H1 (cell line): ENCODE measurements at regions not wholly inside any gene's neighbourhood (a gene's known extent, or its start where the extent isn't known, plus 50 kb on each side); places are given as distances from the start of the nearest gene placed in this dataset.

Source experiments
- CTCF ChIA-PET: fragments of 300-600 bp; sonication (Branson Sonifier 250); formaldehyde crosslinking; loops from one replicate; lab custom pipeline; 2021; ENCODE audit not compliant: partially characterized antibody; lab: Charles Lee
- POLR2A ChIA-PET: fragments of 300-600 bp; sonication (Branson Sonifier 250); formaldehyde crosslinking; loops from one replicate; lab custom pipeline; 2021; ENCODE audit warnings: inconsistent platforms; ENCODE audit not compliant: partially characterized antibody; lab: Charles Lee
- DNase-seq, 2 experiments: peaks; one replicate each; pipeline versions ENCODE4 v3.0.0 to v3.0.0-alpha.2; 2010 to 2022; ENCODE audit warnings: low spot score in 2 of 2, low read depth in 1 of 2, mixed read lengths in 1 of 2
- FAIRE-seq: peaks from 2 replicates; lab custom pipeline; 2011; peaks lifted over from hg19 to GRCh38; lab: Jason Lieb, UNC
- H2AFZ ChIP-seq: 2 replicates; pipeline ENCODE4 v1.8.1; 2012; ENCODE audit warnings: low read length, inconsistent platforms
- H2AK5ac ChIP-seq: 2 replicates; pipeline ENCODE4 v1.6.1; 2013; ENCODE audit warnings: low read depth, low read length
- H2BK120ac ChIP-seq: replicated peaks from 2 replicates; pipeline ENCODE3; 2013; ENCODE audit warnings: low read depth, low read length, inconsistent platforms
- H2BK12ac ChIP-seq: 2 replicates; pipeline ENCODE4 v1.6.1; 2013; ENCODE audit warnings: low read depth, low read length
- H2BK15ac ChIP-seq: 2 replicates; pipeline ENCODE4 v1.6.1; 2013; ENCODE audit warnings: low read length
- H2BK20ac ChIP-seq: 2 replicates; pipeline ENCODE4 v1.6.1; 2013; ENCODE audit warnings: low read length
- H2BK5ac ChIP-seq: 2 replicates; pipeline ENCODE4 v1.6.1; 2013; ENCODE audit warnings: low read depth, low read length
- H3K14ac ChIP-seq: 2 replicates; pipeline ENCODE4 v1.6.1; 2013; ENCODE audit warnings: inconsistent platforms; ENCODE audit not compliant: insufficient read length
- H3K18ac ChIP-seq: 2 replicates; pipeline ENCODE4 v1.6.1; 2013; ENCODE audit warnings: low read length; ENCODE audit errors: extremely low read depth
- H3K23ac ChIP-seq: 2 replicates; pipeline ENCODE4 v1.6.1; 2013; ENCODE audit warnings: inconsistent platforms; ENCODE audit not compliant: insufficient read length
- H3K23me2 ChIP-seq: 2 replicates; pipeline ENCODE4 v1.6.1; 2013; ENCODE audit warnings: low read depth, low read length
- H3K27ac ChIP-seq: 2 replicates; pipeline ENCODE4 v1.6.1; 2011; ENCODE audit warnings: low read depth, low read length, inconsistent platforms
- H3K27me3 ChIP-seq, 4 experiments: replicated peaks in 1 of 4; 1 replicate in 1 of 4; 2 replicates in 3 of 4; pipeline versions ENCODE4 v1.6.1 to v1.8.1; 2011 to 2013; ENCODE audit warnings: low read length in 3 of 4, mild to moderate bottlenecking in 3 of 4, inconsistent platforms in 2 of 4, mixed read lengths in 2 of 4, moderate library complexity in 1 of 4; ENCODE audit not compliant: control insufficient read depth in 3 of 4, insufficient read depth in 3 of 4; ENCODE audit errors: extremely low read depth in 1 of 4
- H3K36me3 ChIP-seq, 4 experiments: 2 replicates each; pipeline versions ENCODE4 v1.6.1 to v1.8.1; 2011 to 2013; ENCODE audit warnings: mild to moderate bottlenecking in 4 of 4, low read length in 3 of 4, moderate library complexity in 2 of 4, control low read depth in 1 of 4, inconsistent platforms in 1 of 4; ENCODE audit not compliant: insufficient read depth in 4 of 4, control insufficient read depth in 2 of 4
- H3K4ac ChIP-seq: replicated peaks from 2 replicates; pipeline ENCODE3; 2013; ENCODE audit warnings: low read length, low read depth, mixed read lengths, inconsistent platforms; ENCODE audit not compliant: insufficient read length
- H3K4me1 ChIP-seq, 4 experiments: replicated peaks in 1 of 4; 1 replicate in 1 of 4; 2 replicates in 3 of 4; pipeline versions ENCODE4 v1.6.1 to v1.8.1; 2011 to 2013; ENCODE audit warnings: low read length in 3 of 4, inconsistent platforms in 2 of 4, mixed read lengths in 1 of 4; ENCODE audit not compliant: insufficient read depth in 4 of 4, control insufficient read depth in 3 of 4
- H3K4me2 ChIP-seq, 2 experiments: 2 replicates each; pipeline versions ENCODE4 v1.6.1 to v1.8.1; 2011 to 2013; ENCODE audit warnings: low read depth in 2 of 2, low read length in 2 of 2, control low read depth in 1 of 2, inconsistent platforms in 1 of 2, mild to moderate bottlenecking in 1 of 2; ENCODE audit not compliant: insufficient read depth in 1 of 2
- H3K4me3 ChIP-seq, 4 experiments: fragments of 200-600, 300-600 bp in 1 of 4; sonication (generic), shearing (Covaris generic), sonication (Bioruptor Twin) in 1 of 4; 2 replicates each; pipeline versions ENCODE4 v1.5.1 to v1.8.1; 2011 to 2016; ENCODE audit warnings: low read length in 4 of 4, low read depth in 3 of 4, control low read depth in 2 of 4, inconsistent platforms in 2 of 4, mild to moderate bottlenecking in 2 of 4, mixed read lengths in 1 of 4, moderate library complexity in 1 of 4; ENCODE audit not compliant: insufficient read depth in 2 of 4; ENCODE audit errors: extremely low read depth in 1 of 4
- H3K56ac ChIP-seq: replicated peaks from 2 replicates; pipeline ENCODE3; 2013; ENCODE audit warnings: low read depth, mild to moderate bottlenecking, mixed read lengths, low read length, inconsistent platforms; ENCODE audit not compliant: insufficient read length
- H3K79me1 ChIP-seq: 2 replicates; pipeline ENCODE4 v1.6.1; 2013; ENCODE audit warnings: low read depth, low read length, control low read depth
- H3K79me2 ChIP-seq, 2 experiments: 2 replicates each; pipeline versions ENCODE4 v1.6.1 to v1.8.1; 2012 to 2013; ENCODE audit warnings: low read length in 2 of 2, mild to moderate bottlenecking in 2 of 2, inconsistent platforms in 1 of 2; ENCODE audit not compliant: insufficient read depth in 2 of 2, control insufficient read depth in 1 of 2
- H3K9ac ChIP-seq, 4 experiments: replicated peaks in 1 of 4; 1 replicate in 1 of 4; 2 replicates in 3 of 4; pipeline versions ENCODE4 v1.6.1 to v1.8.1; 2011 to 2013; ENCODE audit warnings: low read depth in 3 of 4, low read length in 3 of 4, control low read depth in 2 of 4, mild to moderate bottlenecking in 2 of 4, moderate library complexity in 2 of 4, inconsistent platforms in 1 of 4; ENCODE audit errors: extremely low read depth in 1 of 4
- H3K9me3 ChIP-seq, 2 experiments: 2 replicates each; pipeline versions ENCODE4 v1.6.1 to v1.8.1; 2012 to 2013; ENCODE audit warnings: mild to moderate bottlenecking in 2 of 2, moderate library complexity in 2 of 2, control low read depth in 1 of 2, inconsistent platforms in 1 of 2, low read depth in 1 of 2, low read length in 1 of 2, mixed read lengths in 1 of 2; ENCODE audit not compliant: insufficient read depth in 2 of 2
- H4K20me1 ChIP-seq, 2 experiments: replicated peaks in 1 of 2; 2 replicates each; pipeline versions ENCODE3 to v1.8.1; 2011 to 2013; ENCODE audit warnings: inconsistent platforms in 2 of 2, low read length in 2 of 2, mild to moderate bottlenecking in 1 of 2; ENCODE audit not compliant: insufficient read depth in 2 of 2, control insufficient read depth in 1 of 2
- H4K5ac ChIP-seq: 2 replicates; pipeline ENCODE4 v1.6.1; 2013; ENCODE audit warnings: low read length, low read depth, mixed read lengths, inconsistent platforms; ENCODE audit not compliant: insufficient read length
- H4K8ac ChIP-seq: 2 replicates; pipeline ENCODE4 v1.8.0; 2013; ENCODE audit warnings: mild to moderate bottlenecking, moderate library complexity, low read length, inconsistent platforms; ENCODE audit not compliant: insufficient read depth; ENCODE audit errors: extremely low read depth
- H4K91ac ChIP-seq: replicated peaks from 2 replicates; pipeline ENCODE3; 2013; ENCODE audit warnings: low read length, mixed read lengths, inconsistent platforms; ENCODE audit not compliant: insufficient read length
- ATF2 ChIP-seq: IDR thresholded peaks from 2 replicates; pipeline ENCODE4 v1.6.1; 2012; ENCODE audit warnings: low read length, inconsistent platforms
- CBX5 ChIP-seq: fragments of 300-800, 300-1000 bp; sonication (generic); IDR thresholded peaks from 2 replicates; pipeline ENCODE4 v1.7.1; 2016; ENCODE audit warnings: antibody characterized with exemption, low read length, low read depth
- NANOG ChIP-seq: IDR thresholded peaks from 2 replicates; pipeline ENCODE4 v1.6.1; 2011; ENCODE audit warnings: low read length, low read depth, mild to moderate bottlenecking, inconsistent platforms; ENCODE audit not compliant: insufficient read depth, poor library complexity, severe bottlenecking
- POU5F1 ChIP-seq: IDR thresholded peaks from 2 replicates; pipeline ENCODE4 v1.6.1; 2011; ENCODE audit warnings: low read depth, mild to moderate bottlenecking, low read length, moderate library complexity
- RBBP5 ChIP-seq: IDR thresholded peaks from 2 replicates; pipeline ENCODE4 v1.7.1; 2012; ENCODE audit warnings: low read depth, mild to moderate bottlenecking, inconsistent platforms, low read length, moderate library complexity, borderline replicate concordance
- RNF2 ChIP-seq: fragments of 200-900, 300-1000 bp; sonication (generic); IDR thresholded peaks from 2 replicates; pipeline ENCODE4 v1.7.1; 2016; ENCODE audit warnings: borderline replicate concordance, low read depth, mild to moderate bottlenecking, antibody characterized with exemption, low read length; ENCODE audit not compliant: poor library complexity, severe bottlenecking; ENCODE audit errors: missing control alignments
- SIN3A ChIP-seq, 2 experiments: IDR thresholded peaks in 1 of 2; conservative IDR thresholded peaks in 1 of 2; 2 replicates each; pipeline ENCODE4 v1.6.1; 2011 to 2012; ENCODE audit warnings: low read length in 2 of 2, improper control_type of control experiment in 1 of 2, low read depth in 1 of 2, mild to moderate bottlenecking in 1 of 2
- SIX5 ChIP-seq: IDR thresholded peaks from 2 replicates; pipeline ENCODE4 v1.6.1; 2011; ENCODE audit warnings: mild to moderate bottlenecking, low read depth, low read length
- SP1 ChIP-seq: IDR thresholded peaks from 2 replicates; pipeline ENCODE4 v1.6.1; 2011; ENCODE audit warnings: low read depth, low read length
- SP4 ChIP-seq: IDR thresholded peaks from 2 replicates; pipeline ENCODE4 v1.6.1; 2012; ENCODE audit warnings: low read length, inconsistent platforms
- TAF7 ChIP-seq: optimal IDR thresholded peaks from 2 replicates; pipeline ENCODE3; 2011; ENCODE audit warnings: low read depth, mild to moderate bottlenecking, inconsistent platforms, low read length, moderate library complexity, borderline replicate concordance

- Histone ChIP-seq H3K4me2 (no peak overlapping the region), H2BK5ac (no peak overlapping the region), H3K23ac (no peak overlapping the region), H2BK120ac (peak overlapping the region; percentile 31), H4K8ac (no peak overlapping the region), H3K4me1 (peaks cover 0 to 3% (median 0%) of the 10 kb centered on the region in 4 experiments; a peak in 2 of 7 replicates), H3K27me3 (no peaks in the 10 kb centered on the region), H3K27ac (no peak overlapping the region), H3K56ac (no peak overlapping the region), H3K4me3 (no peak overlapping the region), H4K20me1 (no peaks in the 10 kb centered on the region), H3K4ac (no peak overlapping the region), H3K36me3 (no peaks in the 10 kb centered on the region; a peak in 1 of 8 replicates), H3K9me3 (no peaks in the 10 kb centered on the region), H3K9ac (no peak overlapping the region), H3K23me2 (no peaks in the 10 kb centered on the region), H4K5ac (no peak overlapping the region), H2BK12ac (0 out of 2 replicates have a peak overlapping the region, but pooled peaks have one; percentile 60), H3K18ac (no peak overlapping the region), H3K79me1 (no peaks in the 10 kb centered on the region), H4K91ac (no peak overlapping the region), H3K79me2 (no peaks in the 10 kb centered on the region), H3K14ac (no peak overlapping the region), H2AK5ac (no peak overlapping the region), H2BK15ac (no peak overlapping the region), H2BK20ac (no peak overlapping the region), H2AFZ (0 out of 2 replicates have a peak overlapping the region, but pooled peaks have one; percentile 20)
- no peak for FAIRE-seq
- no peak for DNase-seq
- TF ChIP-seq RBBP5 = no peak
- no peak for TF ChIP-seq SP4
- no peak for TF ChIP-seq CBX5
- TF ChIP-seq SIN3A (conservative IDR thresholded peaks at IDR 0.05 in 1 of 2, IDR thresholded peaks at IDR 0.05 in 1 of 2; ENCODE audit: low read depth in 1 of 2, low read length in 2 of 2) = no peak
- no peak for TF ChIP-seq NANOG
- no peak for TF ChIP-seq TAF7
- no peak for TF ChIP-seq ATF2
- TF ChIP-seq RNF2 = no peak
- TF ChIP-seq SIX5 = no peak
- TF ChIP-seq POU5F1 = no peak
- no peak for TF ChIP-seq SP1
- ChIA-PET POLR2A (no interaction called here), CTCF (interaction anchor here (0.9 to 1.4 kb wide), 6 partner anchors 9 to 169 kb away, joined by 3 to 4 read pairs (median 3); no protein-coding TSS in a partner anchor)
Observed at GRCh38 chr16:63629272-63629671, 1492.6 kb downstream of the CDH11 start.
